CD4-positive, alpha-beta T cell treated with Interleukin-4 for 1 hour (primary cell): ENCODE measurements at regions not wholly inside any gene's neighbourhood (a gene's known extent, or its start where the extent isn't known, plus 50 kb on each side); places are given as distances from the start of the nearest gene placed in this dataset.

Source experiments
- DNase-seq, 2 donors: peaks; one replicate each; pipeline ENCODE4 v3.0.0-alpha.2; 2020 to 2022

DNA sequence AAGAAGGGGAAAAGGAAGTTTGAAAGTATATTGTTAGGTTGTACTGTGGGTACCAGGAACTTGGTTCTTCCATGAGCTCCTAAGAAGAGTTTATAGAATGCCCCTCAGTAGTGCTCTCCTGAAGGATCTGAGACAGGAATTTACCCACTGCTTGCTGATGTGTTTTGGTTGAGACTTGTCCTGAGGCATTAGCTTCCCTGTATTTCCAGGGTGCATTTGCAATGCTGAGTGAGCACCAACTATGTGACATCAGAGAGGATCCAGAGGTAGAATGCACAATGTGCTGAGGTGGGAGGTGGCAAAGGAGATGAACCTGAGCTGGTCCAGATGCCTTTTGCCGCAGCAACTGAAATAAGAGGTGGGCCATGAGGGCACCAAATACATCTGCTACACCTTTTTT, 64.3 kb upstream of the LRRC3B start:
- DNase-seq: no peak

DNA sequence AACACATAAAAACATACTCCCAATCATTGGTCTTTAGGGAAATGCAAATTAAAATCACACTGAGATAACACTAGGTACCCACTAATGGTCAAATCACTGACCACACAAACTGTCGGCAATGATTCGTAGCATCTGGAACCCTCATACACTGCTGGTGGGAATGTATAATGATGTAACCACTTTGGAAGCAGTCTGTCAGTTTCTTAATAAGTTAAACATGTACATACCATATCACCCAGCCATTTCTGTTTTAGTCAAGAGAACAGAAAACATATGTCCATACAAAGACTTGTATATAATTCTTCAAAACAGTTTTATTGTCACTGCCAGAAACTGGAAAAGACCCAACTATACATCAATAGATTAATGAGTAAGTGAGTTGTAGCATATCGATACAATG, 63.3 kb upstream of the LRRC3B start:
- DNase-seq: no peak

DNA sequence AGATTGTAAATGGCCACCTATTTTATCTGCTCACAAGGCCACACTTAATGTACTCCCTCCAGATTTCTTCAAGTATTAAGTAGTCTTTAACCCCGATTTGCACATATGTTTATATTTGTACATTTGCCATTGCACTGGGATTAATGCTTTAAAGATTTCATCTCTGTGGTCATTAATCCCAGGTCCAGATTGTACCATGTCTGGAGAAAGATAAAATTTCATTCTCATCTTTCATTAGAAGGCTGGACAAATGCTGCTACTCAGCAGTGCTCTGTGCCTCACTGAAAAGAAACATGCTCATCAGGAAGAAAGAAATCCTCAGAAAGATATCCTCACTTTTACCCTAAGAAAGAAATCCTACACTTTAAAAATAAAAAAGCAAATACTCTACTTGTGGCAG, 62.5 kb upstream of the LRRC3B start:
- DNase-seq: no peak

DNA sequence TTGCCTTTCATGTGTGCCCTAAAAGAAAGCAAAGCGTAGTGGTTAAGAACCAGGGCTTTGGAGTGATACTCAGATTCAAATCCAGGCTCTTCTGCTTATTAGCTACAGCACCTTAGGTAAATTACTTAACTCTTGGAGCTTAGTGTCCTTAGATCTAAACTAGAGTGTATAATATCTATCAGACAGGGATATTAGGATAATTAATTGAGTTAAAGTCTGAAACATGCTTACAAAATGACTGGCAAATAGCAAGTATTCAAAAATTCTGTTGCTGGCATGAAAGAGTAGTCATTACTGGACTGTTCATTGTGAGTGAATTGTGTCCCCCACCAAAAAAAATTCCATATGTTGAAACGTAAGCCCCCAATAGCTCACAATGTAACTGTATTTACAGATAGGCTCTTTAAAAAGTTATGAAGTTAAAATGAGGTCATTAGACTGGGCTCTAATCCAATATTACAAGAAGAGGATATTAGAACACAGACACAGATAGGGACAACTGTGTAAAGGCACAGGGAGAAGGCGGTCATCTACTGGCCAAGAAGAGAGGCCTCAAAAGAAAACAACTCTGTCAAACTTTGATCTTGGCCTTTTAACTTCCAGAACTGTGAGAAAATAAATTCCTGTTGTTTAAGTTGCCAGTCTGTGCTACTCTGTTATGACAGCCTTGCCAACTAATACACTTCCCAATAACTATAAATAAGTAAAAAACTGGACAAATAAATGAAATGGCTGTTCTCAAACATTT, 60.4 kb upstream of the LRRC3B start:
- DNase-seq: no peak
